OCI-LY1 (cell line): ENCODE measurements at regions not wholly inside any gene's neighbourhood (a gene's known extent, or its start where the extent isn't known, plus 50 kb on each side); places are given as distances from the start of the nearest gene placed in this dataset.

Experiments used
- CTCF ChIP-seq: fragments of 200-600 bp; sonication (generic), shearing (Covaris generic); IDR thresholded peaks from 2 replicates; pipeline ENCODE4 v1.5.1; 2017; ENCODE audit warnings: mild to moderate bottlenecking, antibody characterized with exemption, low read length, moderate library complexity, mixed read lengths
- EZH2 ChIP-seq: fragments of 200-600 bp; sonication (generic), shearing (Covaris generic); IDR thresholded peaks from 2 replicates; pipeline ENCODE4 v1.8.0; 2017; ENCODE audit warnings: borderline replicate concordance, mixed run types, mild to moderate bottlenecking, antibody characterized with exemption, low read length, moderate library complexity, mixed read lengths

DNA sequence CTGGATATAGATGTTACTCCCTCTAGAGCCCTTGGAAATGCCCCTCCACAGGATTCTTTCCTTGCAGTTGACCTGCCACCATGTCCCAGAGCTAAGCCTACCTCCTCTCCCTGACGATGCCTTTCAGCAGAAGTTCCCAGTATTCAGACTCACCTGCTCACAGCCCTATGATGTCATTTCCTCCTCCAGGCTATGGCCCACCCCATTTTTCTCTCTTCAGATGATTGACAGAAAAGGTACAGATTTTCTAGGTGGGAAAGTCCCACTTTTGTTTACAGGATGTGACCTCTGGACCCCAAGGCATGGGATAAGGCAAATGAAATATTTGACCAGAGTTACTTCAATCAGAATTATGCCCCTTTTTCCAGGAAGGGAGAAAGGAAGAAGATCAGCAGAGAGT is 280.2 kb upstream of the PHYHIPL start:
- no peak for TF ChIP-seq CTCF
- no peak for TF ChIP-seq EZH2
